ENCODE measurements at regions not wholly inside any gene's neighbourhood (a gene's known extent, or its start where the extent isn't known, plus 50 kb on each side); places are given as distances from the start of the nearest gene placed in this dataset.

GRCh38 chr14:46147452-46147851, 504.1 kb downstream of the RPL10L start:
- no peak for TF ChIP-seq CTCF (conservative IDR thresholded peaks at IDR 0.05)
- no peak for TF ChIP-seq ZFX (IDR thresholded peaks at IDR 0.05)

Measured in C4-2B (cell line).